Smooth muscle cell (in vitro differentiated cells): ENCODE measurements at regions not wholly inside any gene's neighbourhood (a gene's known extent, or its start where the extent isn't known, plus 50 kb on each side); places are given as distances from the start of the nearest gene placed in this dataset.
A peak's percentile ranks its signal among the peaks of the same experiment; 100 is the strongest.
"Not testable (repeated sequence)": the region's sequence is repeated elsewhere in the genome, so short reads cannot be mapped to it uniquely, and the experiment has no call there.

Experiments
- DNase-seq: peaks from one replicate; lab custom pipeline; 2025; ENCODE audit not compliant: unreplicated experiment; lab: John Stamatoyannopoulos, UW
- H2AFZ ChIP-seq: fragments of 200-600 bp; sonication (generic); 2 replicates; pipeline ENCODE4 v1.6.0; 2016; ENCODE audit warnings: antibody characterized with exemption, low read depth, mild to moderate bottlenecking
- H3F3A ChIP-seq: fragments of 200-600 bp; sonication (generic); 2 replicates; pipeline ENCODE4 v1.6.0; 2017; ENCODE audit warnings: antibody characterized with exemption, low read depth
- H3K27ac ChIP-seq: fragments of 200-600 bp; sonication (generic); 2 replicates; pipeline ENCODE4 v1.5.1; 2016; ENCODE audit warnings: low read depth, mild to moderate bottlenecking
- H3K27me3 ChIP-seq: fragments of 200-600 bp; sonication (generic); 2 replicates; pipeline ENCODE4 v1.6.1; 2016; ENCODE audit warnings: low read depth, mild to moderate bottlenecking
- H3K36me3 ChIP-seq: fragments of 200-600 bp; sonication (generic); 2 replicates; pipeline ENCODE4 v1.5.1; 2016; ENCODE audit warnings: low read depth
- H3K4me1 ChIP-seq: fragments of 200-600 bp; sonication (generic); 2 replicates; pipeline ENCODE4 v1.5.1; 2016; ENCODE audit warnings: low read depth
- H3K4me2 ChIP-seq: fragments of 200-600 bp; sonication (generic); 2 replicates; pipeline ENCODE4 v1.6.0; 2016; ENCODE audit warnings: mild to moderate bottlenecking
- H3K4me3 ChIP-seq: fragments of 200-600 bp; sonication (generic); 2 replicates; pipeline ENCODE4 v1.5.1; 2016; ENCODE audit warnings: mild to moderate bottlenecking
- H3K79me2 ChIP-seq: fragments of 200-600 bp; sonication (generic); 2 replicates; pipeline ENCODE4 v1.6.0; 2016; ENCODE audit warnings: low read depth, mild to moderate bottlenecking
- H3K9ac ChIP-seq: fragments of 200-600 bp; sonication (generic); 2 replicates; pipeline ENCODE4 v1.6.0; 2016; ENCODE audit warnings: low read depth
- H3K9me3 ChIP-seq: fragments of 200-600 bp; sonication (generic); replicated peaks from 2 replicates; pipeline ENCODE4 v1.5.1; 2016; ENCODE audit warnings: low read depth
- H4K20me1 ChIP-seq: fragments of 200-600 bp; sonication (generic); 2 replicates; pipeline ENCODE4 v1.6.0; 2016; ENCODE audit warnings: low read depth
- WGBS: methylation state at CpG from one replicate; pipeline ENCODE4 v1.1.7; 2016; ENCODE audit warnings: low lambda C conversion rate; 5-methylcytosine and 5-hydroxymethylcytosine counted together
- TF ChIP-seq, protein P1 (sequence below): fragments of 200-600 bp; sonication (generic); IDR thresholded peaks from 2 replicates; pipeline ENCODE4 v1.5.1; 2017; ENCODE audit warnings: borderline replicate concordance, mild to moderate bottlenecking, antibody characterized with exemption; ENCODE audit not compliant: insufficient read depth, poor library complexity, severe bottlenecking

DNA sequence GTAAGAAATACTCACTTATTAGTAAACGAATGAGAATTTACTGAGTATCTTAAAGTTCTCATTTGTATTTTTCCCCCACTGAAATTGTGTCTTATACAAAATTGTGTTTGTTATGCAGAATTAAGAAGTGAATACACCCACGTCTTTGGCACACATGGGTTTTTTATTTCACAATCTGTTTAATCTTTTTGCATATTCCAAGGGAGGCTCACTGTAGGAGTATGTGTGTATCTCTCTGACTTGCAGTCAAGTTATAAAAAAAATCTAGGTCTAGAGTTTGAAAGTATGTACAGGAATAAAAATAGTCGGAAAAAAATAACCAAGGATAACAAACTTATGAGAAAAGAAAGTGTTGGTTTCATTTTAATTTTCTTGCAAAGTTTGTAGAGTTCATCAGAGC lies 255.2 kb downstream of the PDCD6IP start:
- H3K4me3 ChIP-seq = no peak overlapping the region
- H3K4me1 ChIP-seq = no peaks in the 10 kb centered on the region
- no peaks in the 10 kb centered on the region for H4K20me1 ChIP-seq
- H2AFZ ChIP-seq = no peak overlapping the region
- H3K79me2 ChIP-seq = no peaks in the 10 kb centered on the region
- no peak for DNase-seq
- H3K36me3 ChIP-seq = no peaks in the 10 kb centered on the region
- 83% methylated on average over 3 of the region's 3 CpGs for WGBS
- no peaks in the 10 kb centered on the region for H3K9me3 ChIP-seq
- no peaks in the 10 kb centered on the region for H3F3A ChIP-seq
- TF ChIP-seq, protein P1, sequence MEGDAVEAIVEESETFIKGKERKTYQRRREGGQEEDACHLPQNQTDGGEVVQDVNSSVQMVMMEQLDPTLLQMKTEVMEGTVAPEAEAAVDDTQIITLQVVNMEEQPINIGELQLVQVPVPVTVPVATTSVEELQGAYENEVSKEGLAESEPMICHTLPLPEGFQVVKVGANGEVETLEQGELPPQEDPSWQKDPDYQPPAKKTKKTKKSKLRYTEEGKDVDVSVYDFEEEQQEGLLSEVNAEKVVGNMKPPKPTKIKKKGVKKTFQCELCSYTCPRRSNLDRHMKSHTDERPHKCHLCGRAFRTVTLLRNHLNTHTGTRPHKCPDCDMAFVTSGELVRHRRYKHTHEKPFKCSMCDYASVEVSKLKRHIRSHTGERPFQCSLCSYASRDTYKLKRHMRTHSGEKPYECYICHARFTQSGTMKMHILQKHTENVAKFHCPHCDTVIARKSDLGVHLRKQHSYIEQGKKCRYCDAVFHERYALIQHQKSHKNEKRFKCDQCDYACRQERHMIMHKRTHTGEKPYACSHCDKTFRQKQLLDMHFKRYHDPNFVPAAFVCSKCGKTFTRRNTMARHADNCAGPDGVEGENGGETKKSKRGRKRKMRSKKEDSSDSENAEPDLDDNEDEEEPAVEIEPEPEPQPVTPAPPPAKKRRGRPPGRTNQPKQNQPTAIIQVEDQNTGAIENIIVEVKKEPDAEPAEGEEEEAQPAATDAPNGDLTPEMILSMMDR = no peak
- no peaks in the 10 kb centered on the region for H3K27me3 ChIP-seq
- H3K4me2 ChIP-seq = no peak overlapping the region
- no peak overlapping the region for H3K9ac ChIP-seq
- no peak overlapping the region for H3K27ac ChIP-seq

DNA sequence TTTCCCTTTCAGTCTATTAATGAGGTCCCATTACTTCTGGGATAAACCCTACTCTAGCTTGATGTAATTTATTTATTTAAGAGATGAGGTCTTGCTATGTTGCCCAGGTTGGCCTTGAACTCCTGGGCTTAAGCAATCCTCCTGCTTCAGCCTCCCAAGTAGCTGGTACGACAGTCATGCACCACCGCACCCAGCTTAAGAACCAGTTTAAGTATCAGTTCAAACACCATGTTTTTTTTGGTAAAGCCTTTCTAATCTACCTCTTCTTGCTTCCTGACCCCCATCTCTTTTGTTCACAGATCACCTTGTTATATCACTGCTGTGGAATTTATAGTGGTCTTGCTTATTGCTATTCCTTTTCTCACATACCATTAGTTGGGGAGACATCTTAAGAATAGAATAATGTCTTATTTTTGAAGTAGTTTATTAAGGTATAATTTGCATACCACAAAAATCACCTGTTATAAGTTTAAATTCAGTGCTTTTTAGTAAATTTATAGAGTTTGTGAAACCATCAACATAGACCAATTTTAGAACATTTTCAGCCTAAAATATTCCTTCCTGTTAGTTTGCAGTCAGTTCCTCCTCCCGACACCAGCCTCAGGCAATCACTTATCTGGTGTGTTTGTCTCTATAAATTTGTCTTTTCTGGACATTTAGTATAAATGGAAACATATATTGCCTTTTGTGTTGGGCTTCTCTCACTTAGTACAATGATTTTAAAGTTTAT lies 257.9 kb downstream of the PDCD6IP start:
- WGBS = 91% methylated on average over 3 of the region's 3 CpGs
- H3K27ac ChIP-seq = no peak overlapping the region
- no peaks in the 10 kb centered on the region for H3F3A ChIP-seq
- H3K4me2 ChIP-seq = no peak overlapping the region
- no peak overlapping the region for H3K4me3 ChIP-seq
- H3K4me1 ChIP-seq = no peaks in the 10 kb centered on the region
- H3K9me3 ChIP-seq = no peaks in the 10 kb centered on the region
- H3K36me3 ChIP-seq = no peaks in the 10 kb centered on the region
- H4K20me1 ChIP-seq = no peaks in the 10 kb centered on the region
- H3K9ac ChIP-seq = no peak overlapping the region
- H3K27me3 ChIP-seq = no peaks in the 10 kb centered on the region
- H3K79me2 ChIP-seq = no peaks in the 10 kb centered on the region
- DNase-seq = no peak
- TF ChIP-seq, protein P1 = no peak
- H2AFZ ChIP-seq = peak overlapping the region; percentile 78

DNA sequence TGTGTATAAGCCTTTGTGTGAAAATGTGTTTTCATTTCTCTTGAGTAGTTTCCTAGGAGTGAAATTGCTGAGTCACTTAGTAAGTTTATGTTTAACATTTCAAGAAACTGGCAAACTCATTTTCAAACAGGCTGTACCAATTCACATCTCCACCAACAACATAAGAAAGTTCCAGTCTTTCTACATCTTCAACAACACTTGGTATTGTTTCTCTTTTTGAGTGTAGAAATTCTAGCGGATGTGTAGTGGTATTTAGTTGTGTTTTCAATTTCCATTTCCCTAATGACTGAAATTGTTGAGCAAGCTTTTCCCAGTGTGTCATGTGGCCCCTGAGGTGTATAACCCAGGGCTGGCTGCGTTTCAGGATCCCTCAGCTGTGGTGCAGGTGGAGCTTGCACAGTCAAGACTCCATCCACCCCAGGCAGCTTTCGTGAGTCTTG lies 258.5 kb downstream of the PDCD6IP start:
- Histone ChIP-seq H4K20me1 (no peaks in the 10 kb centered on the region), H3K27ac (no peak overlapping the region), H3K4me2 (no peak overlapping the region), H3K4me1 (no peaks in the 10 kb centered on the region), H3K4me3 (no peak overlapping the region), H3K9ac (no peak overlapping the region), H2AFZ (peak overlapping the region; percentile 78), H3K79me2 (no peaks in the 10 kb centered on the region), H3F3A (no peaks in the 10 kb centered on the region), H3K9me3 (no peaks in the 10 kb centered on the region), H3K27me3 (no peaks in the 10 kb centered on the region), H3K36me3 (no peaks in the 10 kb centered on the region)
- no peak for DNase-seq
- 92% methylated on average over 3 of the region's 3 CpGs for WGBS
- TF ChIP-seq, protein P1 = no peak

DNA sequence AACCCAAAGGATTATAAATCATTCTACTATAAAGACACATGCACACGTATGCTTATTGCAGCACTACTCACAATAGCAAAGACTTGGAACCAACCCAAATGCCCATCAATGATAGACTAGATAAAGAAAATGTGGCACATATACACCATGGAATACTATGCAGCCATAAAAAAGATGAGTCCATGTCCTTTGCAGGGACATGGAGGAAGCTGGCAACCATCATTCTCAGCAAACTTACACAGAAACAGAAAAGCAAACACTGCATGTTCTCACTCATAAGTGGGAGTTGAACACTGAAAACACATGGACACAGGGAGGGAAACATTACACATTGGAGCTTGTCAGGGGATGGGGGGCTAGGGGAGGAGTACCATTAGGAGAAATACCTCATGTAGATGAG lies 262.6 kb downstream of the PDCD6IP start:
- H4K20me1 ChIP-seq, H3K27ac ChIP-seq, DNase-seq, H3K36me3 ChIP-seq, H2AFZ ChIP-seq, H3K79me2 ChIP-seq, H3K4me2 ChIP-seq, H3K4me1 ChIP-seq, H3K9ac ChIP-seq, H3K9me3 ChIP-seq, H3F3A ChIP-seq, H3K4me3 ChIP-seq, H3K27me3 ChIP-seq: not testable (repeated sequence)
- 100% methylated on average over 1 of the region's 1 CpG for WGBS
